Ovary (tissue), 3 donors: ENCODE measurements at regions not wholly inside any gene's neighbourhood (a gene's known extent, or its start where the extent isn't known, plus 50 kb on each side); places are given as distances from the start of the nearest gene placed in this dataset.

Experiments
- EP300 ChIP-seq: sonication (generic); formaldehyde crosslinking; IDR thresholded peaks from one replicate; pipeline ENCODE4 v1.6.1; 2017; ENCODE audit warnings: antibody characterized with exemption
- POLR2A ChIP-seq: fragments of 450-650 bp; IDR thresholded peaks from one replicate; pipeline ENCODE4 v1.6.1; 2017; ENCODE audit warnings: antibody characterized with exemption, mild to moderate bottlenecking, moderate library complexity
- TF ChIP-seq, protein P1 (sequence below), 3 donors: fragments of 450-650 bp in 2 of 3; fragments of 200-600 bp in 1 of 3; IDR thresholded peaks; one replicate each; pipeline versions ENCODE4 v1.5.1 to v1.8.0; 2016 to 2022; ENCODE audit warnings: antibody characterized with exemption in 3 of 3, mild to moderate bottlenecking in 1 of 3
- donor health status: DM: no; HTN: no; CAD: no.

DNA sequence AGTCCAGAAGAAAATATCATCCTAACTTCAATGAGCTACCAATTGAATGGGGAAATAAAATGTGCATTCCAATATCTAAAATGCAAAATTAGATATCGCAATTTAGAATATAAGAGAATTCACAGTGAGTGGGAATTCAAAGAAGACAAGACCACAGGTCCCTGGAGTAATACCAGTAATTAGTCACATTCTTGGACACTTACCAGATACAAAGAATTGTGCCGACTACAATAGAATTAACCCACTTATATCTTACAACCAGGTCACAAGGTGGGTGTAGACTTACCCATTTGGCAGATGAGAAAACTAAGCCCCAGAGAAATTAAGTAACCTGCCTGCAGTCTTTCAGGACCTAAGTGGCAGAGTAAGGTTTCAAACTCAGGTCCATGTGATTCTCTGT is 84.3 kb upstream of the C1QTNF7 start:
- TF ChIP-seq, protein P1, sequence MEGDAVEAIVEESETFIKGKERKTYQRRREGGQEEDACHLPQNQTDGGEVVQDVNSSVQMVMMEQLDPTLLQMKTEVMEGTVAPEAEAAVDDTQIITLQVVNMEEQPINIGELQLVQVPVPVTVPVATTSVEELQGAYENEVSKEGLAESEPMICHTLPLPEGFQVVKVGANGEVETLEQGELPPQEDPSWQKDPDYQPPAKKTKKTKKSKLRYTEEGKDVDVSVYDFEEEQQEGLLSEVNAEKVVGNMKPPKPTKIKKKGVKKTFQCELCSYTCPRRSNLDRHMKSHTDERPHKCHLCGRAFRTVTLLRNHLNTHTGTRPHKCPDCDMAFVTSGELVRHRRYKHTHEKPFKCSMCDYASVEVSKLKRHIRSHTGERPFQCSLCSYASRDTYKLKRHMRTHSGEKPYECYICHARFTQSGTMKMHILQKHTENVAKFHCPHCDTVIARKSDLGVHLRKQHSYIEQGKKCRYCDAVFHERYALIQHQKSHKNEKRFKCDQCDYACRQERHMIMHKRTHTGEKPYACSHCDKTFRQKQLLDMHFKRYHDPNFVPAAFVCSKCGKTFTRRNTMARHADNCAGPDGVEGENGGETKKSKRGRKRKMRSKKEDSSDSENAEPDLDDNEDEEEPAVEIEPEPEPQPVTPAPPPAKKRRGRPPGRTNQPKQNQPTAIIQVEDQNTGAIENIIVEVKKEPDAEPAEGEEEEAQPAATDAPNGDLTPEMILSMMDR (IDR thresholded peaks at IDR 0.05) = no peak
- TF ChIP-seq POLR2A (no peak), EP300 (no peak)
